Fibroblast of lung (primary cell): ENCODE measurements at regions not wholly inside any gene's neighbourhood (a gene's known extent, or its start where the extent isn't known, plus 50 kb on each side); places are given as distances from the start of the nearest gene placed in this dataset.

ENCODE experiments used
- CTCF ChIP-seq, 2 donors: IDR thresholded peaks in 1 of 2; conservative IDR thresholded peaks in 1 of 2; 1 replicate in 1 of 2; 2 replicates in 1 of 2; pipeline ENCODE4 v1.5.1; 2011 to 2012; ENCODE audit warnings: low read length in 2 of 2, control low read depth in 1 of 2, inconsistent platforms in 1 of 2, low read depth in 1 of 2, mild to moderate bottlenecking in 1 of 2
- EZH2 ChIP-seq: IDR thresholded peaks from 2 replicates; pipeline ENCODE4 v1.5.1; 2012; ENCODE audit warnings: low read length, control low read depth, mild to moderate bottlenecking; ENCODE audit errors: missing control alignments

GRCh38 chr2:220178991-220179695, 551.7 kb downstream of the SLC4A3 start:
- TF ChIP-seq CTCF (conservative IDR thresholded peaks at IDR 0.05 in 1 of 2, IDR thresholded peaks at IDR 0.05 in 1 of 2; ENCODE audit: low read depth in 1 of 2, low read length in 2 of 2), result no peak
- no peak for TF ChIP-seq EZH2
